Transverse colon (tissue), 4 donors: ENCODE measurements at regions not wholly inside any gene's neighbourhood (a gene's known extent, or its start where the extent isn't known, plus 50 kb on each side); places are given as distances from the start of the nearest gene placed in this dataset.

Experiments used
- DNase-seq: peaks from one replicate; pipeline ENCODE4 v3.0.0-alpha.2; 2019
- H3K27ac ChIP-seq, 4 donors: fragments of 200-600 bp; sonication (generic); 2 replicates each; pipeline ENCODE4 v1.5.1; 2016 to 2018; ENCODE audit warnings: inconsistent platforms in 4 of 4
- H3K27me3 ChIP-seq: fragments of 200-600 bp; sonication (generic); 2 replicates; pipeline ENCODE4 v1.5.1; 2017; ENCODE audit warnings: inconsistent platforms
- H3K36me3 ChIP-seq, 4 donors: fragments of 200-600 bp; sonication (generic); 2 replicates each; pipeline ENCODE4 v1.5.1; 2017 to 2019; ENCODE audit warnings: inconsistent platforms in 4 of 4
- H3K4me1 ChIP-seq, 4 donors: fragments of 200-600 bp; sonication (generic); 2 replicates each; pipeline ENCODE4 v1.5.1; 2017 to 2020; ENCODE audit warnings: inconsistent platforms in 4 of 4
- H3K4me3 ChIP-seq, 4 donors: fragments of 200-600 bp; sonication (generic); 1 replicate in 1 of 4; 2 replicates in 3 of 4; pipeline versions ENCODE4 v1.5.1 to v1.6.1; 2017 to 2019; ENCODE audit warnings: inconsistent platforms in 4 of 4
- H3K9me3 ChIP-seq, 2 donors: fragments of 200-600 bp; sonication (generic); 2 replicates each; pipeline ENCODE4 v1.5.1; 2017 to 2019; ENCODE audit warnings: inconsistent platforms in 2 of 2
- EP300 ChIP-seq: sonication (generic); formaldehyde crosslinking; IDR thresholded peaks from one replicate; pipeline ENCODE4 v1.6.1; 2017; ENCODE audit warnings: antibody characterized with exemption, low read depth
- POLR2A ChIP-seq: fragments of 450-650 bp; IDR thresholded peaks from one replicate; pipeline ENCODE4 v1.6.1; 2016; ENCODE audit warnings: antibody characterized with exemption, mild to moderate bottlenecking, moderate library complexity
- POLR2AphosphoS5 ChIP-seq, 3 donors: sonication (generic); formaldehyde crosslinking; IDR thresholded peaks; one replicate each; pipeline ENCODE4 v1.6.1; 2016; ENCODE audit warnings: antibody characterized with exemption in 3 of 3
- WGBS, 2 donors: methylation state at CpG; one replicate each; pipeline ENCODE4 v1.1.5; 2018; ENCODE audit warnings: low coverage in 1 of 2; 5-methylcytosine and 5-hydroxymethylcytosine counted together
- in situ Hi-C, 4 donors: fragments of 200-750 bp; cut with MboI; loops; one replicate each; pipeline versions ENCODE4 v1.15.0 to v1.15.1; 2017; ENCODE audit warnings: low sequenced_read_pairs in 3 of 4, low pct_ligation_motif_present in 1 of 4, low pct_unique_long_range_greater_than_20kb in 1 of 4
- intact Hi-C: fragments of 100-400 bp; cut with DNase I; formaldehyde crosslinking; loops from one replicate; pipeline ENCODE4 v1.15.1; 2023; ENCODE audit warnings: low total_unique reads
- TF ChIP-seq, protein P1 (sequence below), 5 experiments: fragments of 200-600 bp in 3 of 5; fragments of 450-650 bp in 2 of 5; sonication (generic) in 3 of 5; IDR thresholded peaks; 1 replicate in 2 of 5; 2 replicates in 3 of 5; pipeline ENCODE4 v1.5.1; 2016 to 2017; ENCODE audit warnings: antibody characterized with exemption in 5 of 5, inconsistent platforms in 3 of 5, mild to moderate bottlenecking in 2 of 5, moderate library complexity in 1 of 5

DNA sequence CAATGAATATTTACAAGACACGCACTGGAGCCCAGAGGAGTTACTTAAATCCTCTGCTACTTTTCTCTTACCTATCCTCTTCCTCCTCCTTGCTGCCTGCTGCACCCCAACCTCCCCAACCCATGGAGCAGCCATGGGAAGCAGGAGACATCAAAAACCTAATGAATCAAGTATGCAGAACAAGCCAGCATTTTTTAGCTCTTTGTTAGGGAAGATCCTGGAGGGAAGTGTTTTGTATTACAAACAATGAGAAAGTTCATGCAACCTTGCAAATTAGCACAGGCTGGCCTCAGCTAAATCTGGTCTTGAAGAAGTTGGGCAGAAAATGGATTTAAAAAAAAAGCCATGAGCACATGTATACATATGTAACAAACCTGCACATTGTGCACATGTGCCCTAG lies 498.8 kb downstream of the KIF4B start:
- Histone ChIP-seq H3K4me3 (no peak overlapping the region), H3K4me1 (no peaks in the 10 kb centered on the region), H3K9me3 (no peaks in the 10 kb centered on the region), H3K36me3 (no peaks in the 10 kb centered on the region), H3K27me3 (no peaks in the 10 kb centered on the region), H3K27ac (no peak overlapping the region)
- DNase-seq, result no peak
- intact Hi-C loops, result no loop called here
- WGBS, 2 donors, result 33 to 72% methylated on average over 1 of the region's 1 CpG
- in situ Hi-C loops, result no loop called here
- TF ChIP-seq, protein P1, sequence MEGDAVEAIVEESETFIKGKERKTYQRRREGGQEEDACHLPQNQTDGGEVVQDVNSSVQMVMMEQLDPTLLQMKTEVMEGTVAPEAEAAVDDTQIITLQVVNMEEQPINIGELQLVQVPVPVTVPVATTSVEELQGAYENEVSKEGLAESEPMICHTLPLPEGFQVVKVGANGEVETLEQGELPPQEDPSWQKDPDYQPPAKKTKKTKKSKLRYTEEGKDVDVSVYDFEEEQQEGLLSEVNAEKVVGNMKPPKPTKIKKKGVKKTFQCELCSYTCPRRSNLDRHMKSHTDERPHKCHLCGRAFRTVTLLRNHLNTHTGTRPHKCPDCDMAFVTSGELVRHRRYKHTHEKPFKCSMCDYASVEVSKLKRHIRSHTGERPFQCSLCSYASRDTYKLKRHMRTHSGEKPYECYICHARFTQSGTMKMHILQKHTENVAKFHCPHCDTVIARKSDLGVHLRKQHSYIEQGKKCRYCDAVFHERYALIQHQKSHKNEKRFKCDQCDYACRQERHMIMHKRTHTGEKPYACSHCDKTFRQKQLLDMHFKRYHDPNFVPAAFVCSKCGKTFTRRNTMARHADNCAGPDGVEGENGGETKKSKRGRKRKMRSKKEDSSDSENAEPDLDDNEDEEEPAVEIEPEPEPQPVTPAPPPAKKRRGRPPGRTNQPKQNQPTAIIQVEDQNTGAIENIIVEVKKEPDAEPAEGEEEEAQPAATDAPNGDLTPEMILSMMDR (IDR thresholded peaks at IDR 0.05), result no peak
- TF ChIP-seq EP300, result no peak
- TF ChIP-seq POLR2A, result no peak
- no peak for TF ChIP-seq POLR2AphosphoS5 (IDR thresholded peaks at IDR 0.05)

DNA sequence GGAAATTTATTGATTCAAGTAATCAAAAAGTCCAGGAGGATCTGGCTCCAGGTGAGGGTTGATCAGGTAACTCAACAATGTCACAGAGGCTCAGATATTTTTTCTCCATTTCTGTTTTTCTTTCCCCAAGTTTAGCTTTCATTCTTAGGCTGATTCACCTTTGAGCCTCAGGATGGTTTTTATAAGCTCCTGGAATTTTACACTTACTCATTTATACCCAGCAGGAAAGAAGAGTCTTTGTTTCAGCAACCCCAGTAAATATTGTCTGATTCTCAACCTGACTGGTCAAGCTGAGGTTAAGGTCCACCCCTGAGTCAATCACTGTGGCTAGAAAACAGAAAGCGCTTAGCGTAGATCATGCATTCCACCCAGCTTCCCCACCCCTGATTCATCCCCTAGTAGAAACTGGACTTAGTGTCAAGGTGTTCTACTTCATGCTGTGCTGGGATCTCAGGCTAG lies 500.6 kb downstream of the KIF4B start:
- Histone ChIP-seq H3K27ac (no peak overlapping the region), H3K9me3 (no peaks in the 10 kb centered on the region), H3K36me3 (no peaks in the 10 kb centered on the region), H3K27me3 (no peaks in the 10 kb centered on the region), H3K4me1 (no peaks in the 10 kb centered on the region), H3K4me3 (no peak overlapping the region)
- 72 to 74% methylated on average over 2 of the region's 2 CpGs for whole genome bisulfite sequencing, 2 donors
- intact Hi-C loops, result no loop called here
- DNase-seq, result no peak
- in situ Hi-C loops, result no loop called here
- TF ChIP-seq POLR2AphosphoS5 (IDR thresholded peaks at IDR 0.05), result no peak
- TF ChIP-seq, protein P1 (IDR thresholded peaks at IDR 0.05), result no peak
- no peak for TF ChIP-seq EP300
- no peak for TF ChIP-seq POLR2A

DNA sequence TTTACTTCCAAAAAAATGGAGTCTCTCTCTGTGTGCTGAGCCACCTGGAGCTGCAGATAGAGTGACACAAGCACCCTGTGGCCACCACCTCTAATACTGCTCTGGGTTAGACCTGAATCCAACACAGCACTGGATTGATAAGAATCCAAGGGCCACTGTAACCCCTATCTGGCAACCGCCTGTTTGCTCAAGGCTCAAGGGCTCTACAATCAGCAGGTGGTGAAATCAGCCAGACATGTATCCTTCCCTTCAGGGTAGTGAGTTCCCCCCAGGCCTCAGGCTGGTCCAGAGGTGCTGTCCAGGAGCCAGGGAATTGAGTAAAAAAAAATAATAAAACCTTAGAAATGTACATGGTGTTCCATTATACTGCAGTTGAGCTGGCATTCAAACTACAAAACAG lies 509.0 kb downstream of the KIF4B start:
- DNase-seq, result no peak
- intact Hi-C loops, result no loop called here
- H3K9me3 ChIP-seq, result no peaks in the 10 kb centered on the region
- H3K36me3 ChIP-seq, result no peaks in the 10 kb centered on the region
- H3K4me1 ChIP-seq, result no peaks in the 10 kb centered on the region
- TF ChIP-seq, protein P1 (IDR thresholded peaks at IDR 0.05), result no peak
- no peak for TF ChIP-seq POLR2A
- TF ChIP-seq POLR2AphosphoS5 (IDR thresholded peaks at IDR 0.05), result no peak
- no peak for TF ChIP-seq EP300
- no peaks in the 10 kb centered on the region for H3K27me3 ChIP-seq
- H3K4me3 ChIP-seq, result no peak overlapping the region
- no peak overlapping the region for H3K27ac ChIP-seq
- WGBS, 2 donors, result 60 to 88% methylated on average over 1 of the region's 1 CpG
- in situ Hi-C loops, result no loop called here

DNA sequence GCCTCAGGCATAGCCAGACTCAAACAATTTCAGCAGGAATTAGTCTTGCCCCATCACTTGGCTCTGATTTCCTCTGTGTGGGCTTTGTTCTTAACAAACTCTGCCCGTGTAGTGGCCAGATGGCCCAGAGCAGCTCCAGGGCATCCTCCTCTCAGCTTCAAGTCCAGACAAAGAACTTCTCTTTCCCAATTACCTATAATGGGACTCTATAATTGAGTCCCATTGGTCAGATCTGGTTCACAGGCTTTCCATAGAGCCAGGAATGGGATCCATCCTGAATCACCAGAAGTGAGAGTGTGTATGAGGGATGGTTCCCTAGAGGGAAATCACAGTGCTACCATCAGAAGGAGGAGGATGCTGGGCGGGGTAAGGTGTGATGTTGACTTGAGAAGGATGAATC lies 515.8 kb downstream of the KIF4B start:
- intact Hi-C loops, result no loop called here
- Histone ChIP-seq H3K36me3 (no peaks in the 10 kb centered on the region), H3K27me3 (no peaks in the 10 kb centered on the region), H3K4me3 (no peak overlapping the region), H3K9me3 (no peaks in the 10 kb centered on the region), H3K27ac (no peak overlapping the region), H3K4me1 (no peaks in the 10 kb centered on the region)
- no peak for DNase-seq
- TF ChIP-seq, protein P1 (IDR thresholded peaks at IDR 0.05), result no peak
- TF ChIP-seq EP300, result no peak
- TF ChIP-seq POLR2A, result no peak
- TF ChIP-seq POLR2AphosphoS5 (IDR thresholded peaks at IDR 0.05), result no peak
- 77 to 88% methylated on average over 1 to 2 of the region's 2 CpGs for WGBS, 2 donors
- in situ Hi-C loops, result no loop called here
